Fibroblast of skin of left quadriceps (primary cell): ENCODE measurements at regions not wholly inside any gene's neighbourhood (a gene's known extent, or its start where the extent isn't known, plus 50 kb on each side); places are given as distances from the start of the nearest gene placed in this dataset.

Source experiments
- DNase-seq, 2 experiments: peaks; one replicate each; pipeline ENCODE4 v3.0.0-alpha.2; 2013; ENCODE audit warnings: low read depth in 2 of 2

DNA sequence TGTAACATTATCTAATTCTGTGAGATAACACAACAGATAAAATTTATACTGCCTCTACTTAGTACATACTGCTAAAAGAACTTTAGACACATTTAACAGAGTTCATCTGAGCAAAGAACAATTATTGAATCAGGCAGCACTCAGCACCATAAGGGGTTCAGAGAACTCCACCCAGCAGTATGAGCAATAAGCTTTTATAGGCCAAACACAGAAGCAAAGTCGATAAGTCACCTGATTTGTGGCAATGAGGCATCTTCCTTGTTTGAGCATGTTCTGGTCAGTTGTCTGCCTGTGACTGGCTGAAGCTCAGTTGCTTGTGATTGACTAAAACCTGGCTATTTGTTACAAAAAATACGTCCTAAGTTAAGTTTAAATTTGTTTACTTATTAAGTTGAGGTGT is 746.1 kb upstream of the DDX18 start:
- no peak for DNase-seq

DNA sequence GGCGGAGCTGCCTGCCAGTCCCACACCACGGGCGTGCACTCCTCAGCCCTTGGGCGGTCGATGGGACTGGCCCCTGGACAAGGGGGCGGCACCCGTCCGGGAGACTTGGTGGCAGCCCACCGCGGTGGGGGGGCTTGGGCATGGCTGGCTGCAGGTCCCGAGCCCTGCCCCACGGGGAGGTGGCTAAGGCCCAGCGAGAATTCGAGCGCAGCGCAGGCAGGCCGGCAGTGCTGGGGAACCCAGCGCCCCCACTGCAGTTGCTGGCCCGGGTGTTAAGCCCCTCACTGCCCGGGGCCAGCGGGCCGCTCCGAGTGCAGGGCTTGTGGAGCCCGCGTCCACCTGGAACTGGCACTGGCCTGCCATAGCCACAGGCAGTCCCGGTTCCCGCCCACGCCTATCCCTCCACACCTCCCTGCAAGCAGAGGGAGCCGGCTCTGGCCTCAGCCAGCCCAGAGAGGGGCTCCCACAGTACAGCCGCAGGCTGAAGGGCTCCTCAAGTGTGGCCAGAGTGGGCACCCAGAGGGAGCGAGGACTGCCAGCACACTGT is 742.9 kb upstream of the DDX18 start:
- DNase-seq = no peak

DNA sequence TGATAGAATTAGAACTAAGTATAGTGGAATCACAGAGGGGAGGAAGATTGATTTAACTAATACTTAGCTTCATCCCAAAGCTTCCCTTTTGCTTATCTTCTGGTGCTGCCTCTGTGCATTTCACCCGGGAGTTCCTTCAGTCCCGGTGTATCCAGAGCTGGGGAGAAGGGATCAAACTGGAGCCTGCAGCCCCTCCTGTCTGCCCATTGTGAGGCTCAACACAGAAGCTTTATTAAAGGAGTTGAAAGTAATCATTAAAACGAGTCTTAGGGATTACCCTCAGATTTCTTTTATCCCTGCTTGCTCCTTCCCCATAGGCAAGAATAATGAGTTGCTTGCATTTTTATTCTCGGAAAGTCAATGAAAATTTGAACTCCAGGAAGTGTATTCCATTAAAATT is 739.7 kb upstream of the DDX18 start:
- DNase-seq = no peak

DNA sequence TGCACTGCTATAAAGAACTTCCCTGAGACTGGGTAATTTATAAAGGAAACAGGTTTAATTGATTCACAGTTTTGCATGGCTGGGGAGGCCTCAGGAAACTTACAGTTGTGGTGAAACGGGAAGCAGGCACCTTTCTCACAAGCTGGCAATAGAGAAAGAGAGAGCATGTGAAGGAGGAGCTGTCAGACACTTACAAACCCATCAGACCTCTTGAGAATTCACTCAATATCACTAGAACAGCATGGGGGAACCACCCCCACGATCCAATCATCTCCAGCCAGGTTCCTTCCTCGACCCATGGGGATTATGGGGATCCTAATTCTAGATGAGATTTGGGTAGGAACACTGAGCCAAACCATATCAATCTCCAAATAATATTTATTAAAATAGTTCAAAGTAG is 729.2 kb upstream of the DDX18 start:
- no peak for DNase-seq

DNA sequence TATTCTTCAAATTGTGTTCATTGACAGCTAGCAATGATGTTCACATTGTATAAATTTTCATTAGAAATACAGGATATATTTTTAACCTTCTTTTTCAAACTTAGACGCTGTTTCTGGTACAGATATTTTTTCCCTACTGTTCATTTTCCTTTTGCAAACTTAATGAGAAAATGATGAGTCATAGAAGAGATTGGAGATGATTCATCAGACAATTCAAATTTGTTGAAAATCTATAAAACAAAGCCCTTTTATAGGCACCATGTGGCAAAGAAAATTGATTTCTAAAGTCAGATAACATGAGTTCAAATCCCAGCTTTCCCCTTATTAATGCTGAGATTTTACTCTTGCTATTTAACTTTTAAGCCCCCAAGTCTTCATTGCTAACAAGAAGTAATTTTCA is 728.8 kb upstream of the DDX18 start:
- DNase-seq = no peak

DNA sequence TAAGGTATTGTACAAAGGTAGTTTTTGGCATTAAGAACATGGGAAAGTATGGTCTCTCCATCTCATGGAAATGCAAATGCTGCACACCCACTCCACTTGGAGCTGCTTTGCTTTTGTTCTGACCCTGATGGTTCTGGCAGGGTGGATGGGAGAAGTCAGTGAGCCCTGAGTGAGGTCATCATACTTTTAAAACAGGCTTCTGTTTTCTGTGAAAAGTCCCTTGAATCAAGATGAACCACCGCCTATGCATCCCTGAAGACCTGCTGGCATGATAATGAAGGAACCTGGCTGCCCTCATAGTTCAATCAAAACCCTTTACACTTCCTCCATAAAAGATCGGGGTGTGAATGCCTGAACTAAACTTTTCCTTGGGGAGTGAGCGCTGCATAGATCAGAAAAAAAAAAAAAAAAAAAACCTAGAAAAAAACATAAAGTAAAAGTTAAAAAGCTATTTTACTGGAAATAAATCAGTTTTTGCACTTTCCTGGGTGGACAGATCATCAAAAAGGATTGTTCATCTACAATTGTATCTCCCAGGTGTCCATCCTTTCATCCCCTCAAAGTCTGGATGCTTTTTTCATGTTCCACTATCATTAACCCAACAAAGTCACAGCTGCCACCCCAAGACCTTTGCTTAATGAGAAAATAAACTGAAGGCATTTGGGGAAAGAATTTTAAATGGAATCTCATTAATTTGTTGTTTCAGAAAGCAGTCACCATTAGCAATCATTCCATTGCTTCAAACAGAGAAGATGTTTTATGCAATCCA is 728.1 kb upstream of the DDX18 start:
- DNase-seq = no peak

DNA sequence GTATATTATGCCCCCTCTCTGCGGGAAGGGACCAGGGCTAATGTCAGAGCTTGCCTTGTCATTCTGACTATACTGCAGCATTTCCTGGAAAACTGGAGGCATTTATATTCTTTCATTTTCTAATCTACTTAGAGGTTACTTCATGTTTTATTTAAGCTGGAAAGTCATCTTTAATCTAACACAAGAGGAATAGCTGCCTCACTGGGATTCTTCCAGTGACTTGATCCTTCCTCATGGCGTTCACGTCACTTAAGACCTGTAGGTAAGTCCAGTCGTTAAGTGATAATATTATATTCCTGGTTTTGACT is 727.6 kb upstream of the DDX18 start:
- no peak for DNase-seq

DNA sequence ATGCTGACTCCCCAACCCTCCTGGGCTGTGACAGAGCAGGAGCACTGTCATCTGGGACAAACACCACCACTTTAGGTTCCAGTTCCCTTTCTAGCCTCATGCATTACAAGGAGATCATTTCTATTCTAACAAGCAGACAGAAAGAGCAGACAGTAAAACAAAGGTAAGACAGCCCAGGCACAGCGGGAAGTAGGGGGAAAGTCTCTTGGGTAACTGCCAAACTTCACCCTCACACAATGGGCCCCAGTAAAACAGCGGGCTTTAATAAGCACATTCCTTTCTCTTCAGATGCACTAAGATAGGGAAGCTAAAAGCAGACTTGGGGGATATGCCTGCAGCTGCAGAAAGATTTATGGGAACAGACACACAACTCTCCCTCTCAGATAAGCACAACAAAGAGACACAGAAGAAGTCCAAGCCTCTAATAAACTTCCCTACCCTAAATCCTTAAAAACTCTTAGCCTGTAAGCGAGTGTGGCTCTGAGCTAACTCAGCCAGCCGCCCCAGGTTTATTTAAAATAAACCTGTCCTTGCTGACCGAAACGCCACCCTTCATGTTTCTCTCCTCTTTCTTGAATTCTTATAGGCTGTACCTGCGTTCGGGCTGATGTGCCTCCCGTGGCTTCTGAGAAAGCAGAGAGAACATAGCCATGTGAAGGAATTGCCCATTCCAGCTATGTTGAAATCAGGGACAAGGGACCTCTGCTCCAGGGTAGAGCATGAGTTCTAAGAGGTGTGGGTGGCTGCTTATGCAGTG is 726.8 kb upstream of the DDX18 start:
- no peak for DNase-seq

DNA sequence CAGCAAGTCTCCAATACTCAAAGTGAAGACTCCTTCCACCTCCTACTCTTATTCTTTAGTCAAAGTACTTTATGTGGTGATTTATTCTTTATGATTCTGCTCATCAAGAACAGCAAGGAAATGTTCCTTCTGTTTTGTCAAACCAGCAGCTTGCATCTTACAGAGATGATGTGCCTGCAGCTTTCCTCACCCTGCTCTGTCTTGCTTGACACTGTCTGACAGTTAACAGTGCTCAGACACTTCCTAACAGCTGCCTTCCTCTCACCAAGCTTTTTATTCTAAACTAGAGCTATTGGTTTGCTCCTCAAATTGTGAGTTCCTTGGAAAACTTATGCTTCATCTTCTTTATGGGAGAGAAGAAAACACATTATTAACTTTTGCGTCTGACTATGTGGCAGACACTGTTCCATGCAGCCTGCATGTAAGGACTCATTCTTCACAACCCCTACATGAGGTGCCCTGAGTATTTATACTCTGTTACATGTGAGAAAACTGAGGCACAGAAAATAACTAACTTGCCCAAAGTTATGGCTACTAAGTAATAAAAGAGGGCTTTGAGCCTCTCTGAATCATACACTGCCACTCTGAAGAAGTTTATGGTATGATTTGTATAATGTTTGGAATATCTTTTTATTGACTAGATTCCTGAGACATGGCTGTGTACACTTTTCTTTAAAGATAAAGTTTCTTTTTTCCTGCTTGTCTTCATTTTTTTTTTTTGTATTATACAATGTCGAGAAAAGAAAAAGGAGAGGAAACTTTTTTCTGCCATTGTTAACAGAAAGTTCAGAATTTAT is 723.3 kb upstream of the DDX18 start:
- DNase-seq = no peak

DNA sequence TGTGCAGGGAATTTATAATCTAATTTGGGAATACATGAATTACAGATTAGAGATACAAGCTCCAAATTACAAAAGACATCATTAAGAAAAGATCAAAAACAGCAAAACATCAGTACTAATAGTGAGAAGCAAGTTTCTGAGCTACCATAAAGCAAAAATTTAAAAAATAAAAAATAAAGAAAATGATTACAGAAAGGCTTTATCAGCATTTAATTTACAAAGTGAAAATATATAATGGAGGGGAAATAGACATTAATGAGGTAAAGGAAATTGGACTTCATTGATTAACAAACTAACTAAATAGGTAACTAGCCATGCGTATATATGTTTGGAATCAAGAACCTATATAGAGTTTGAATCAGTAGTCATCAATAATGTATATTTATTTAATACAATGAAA is 712.9 kb upstream of the DDX18 start:
- no peak for DNase-seq

DNA sequence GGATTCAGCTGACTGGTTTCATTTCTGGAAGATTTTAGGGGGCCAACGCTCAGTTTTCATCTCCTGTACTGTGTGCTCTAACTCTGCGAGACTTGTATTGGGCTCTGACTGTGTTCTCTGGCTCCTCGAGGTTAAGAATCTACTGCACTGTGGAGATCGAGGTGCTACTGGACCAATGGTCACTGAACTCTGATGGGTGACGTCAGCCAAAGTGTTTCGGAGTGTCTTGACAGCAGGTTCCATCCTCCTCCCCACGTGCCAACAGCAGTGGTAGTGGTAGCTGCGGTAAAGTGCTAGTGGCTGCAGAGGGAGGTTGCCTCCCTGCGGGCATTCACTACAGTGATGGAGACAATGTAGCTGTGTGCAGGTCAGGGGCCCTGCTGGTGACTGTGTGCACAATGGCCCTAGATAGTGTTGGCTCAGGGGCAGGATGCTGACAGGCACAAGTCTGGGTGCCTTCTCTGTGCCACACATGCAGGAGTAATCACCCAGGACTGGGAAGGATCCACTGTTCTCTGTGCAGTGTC is 705.7 kb upstream of the DDX18 start:
- no peak for DNase-seq

DNA sequence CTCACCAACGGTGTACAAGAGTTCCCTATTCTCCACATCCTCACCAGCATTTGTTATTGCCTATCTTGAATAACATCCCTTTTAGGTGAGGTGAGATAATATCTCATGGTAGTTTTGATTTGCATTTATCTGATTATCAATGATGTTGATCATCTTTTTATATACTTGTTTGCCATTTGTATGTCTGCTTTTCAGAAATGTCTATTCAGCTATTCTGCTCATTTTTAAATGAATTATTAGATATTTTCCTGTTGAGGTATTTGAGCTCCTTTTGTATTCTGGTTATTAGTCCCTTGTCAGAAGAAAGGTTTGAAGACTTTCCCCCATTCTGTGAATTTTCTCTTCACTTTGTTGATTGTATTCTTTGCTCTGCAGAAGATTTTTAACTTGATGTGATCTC is 695.5 kb upstream of the DDX18 start:
- DNase-seq = no peak

DNA sequence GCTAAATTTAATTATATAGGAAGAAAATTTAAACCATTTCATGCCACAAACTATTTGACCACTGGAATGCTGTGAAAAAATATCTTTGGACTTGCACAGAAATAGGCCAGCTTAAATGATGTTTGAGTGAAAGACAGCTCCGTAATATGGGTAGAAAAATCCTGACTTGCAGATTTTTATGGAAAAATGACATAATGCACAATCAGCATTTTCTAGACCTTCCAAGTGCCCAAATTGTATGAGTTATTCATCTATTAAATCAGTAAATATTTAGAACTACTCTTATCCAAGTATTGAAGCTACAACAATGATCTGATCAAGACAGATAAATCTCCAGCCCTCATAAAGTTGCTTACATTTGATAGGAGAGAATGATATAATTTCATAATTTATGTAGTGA is 691.1 kb upstream of the DDX18 start:
- no peak for DNase-seq

DNA sequence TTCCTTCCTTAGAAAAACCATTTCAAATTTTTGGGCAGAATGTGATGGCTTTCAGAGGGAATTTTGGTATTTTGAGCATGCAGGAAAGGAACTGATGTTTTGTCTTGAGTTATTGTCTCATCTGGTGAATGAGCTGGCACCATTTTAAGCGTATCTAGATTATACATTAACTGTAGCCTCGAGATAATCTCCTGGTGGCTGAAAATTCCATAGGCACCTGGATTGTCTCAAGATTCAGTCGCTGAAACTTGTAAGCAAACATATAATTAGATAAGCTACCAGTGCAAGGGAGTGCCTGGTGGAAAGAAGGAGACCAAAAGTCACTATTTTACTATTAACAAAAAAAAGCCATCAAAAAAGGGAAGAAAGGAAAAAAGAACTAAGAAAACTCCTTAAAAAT is 687.8 kb upstream of the DDX18 start:
- DNase-seq = no peak

DNA sequence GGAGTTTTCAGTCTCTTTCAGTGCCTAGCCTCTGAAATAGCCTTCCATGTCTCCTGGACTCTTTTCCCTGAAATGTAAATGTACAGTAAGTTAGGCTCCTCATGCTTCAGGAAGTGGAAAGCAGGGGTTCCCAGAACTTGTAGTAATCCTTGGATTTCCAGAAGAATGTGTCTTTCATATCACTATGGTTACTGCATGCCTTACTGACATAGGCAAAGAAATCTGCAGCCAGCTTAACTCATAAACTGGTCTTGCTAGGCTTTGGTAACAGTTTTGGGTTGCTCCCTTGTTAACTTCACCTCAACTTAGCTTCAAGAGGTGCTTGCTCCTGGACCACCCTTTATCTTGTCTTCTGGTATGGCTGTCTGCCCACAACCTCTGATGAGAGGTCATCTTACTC is 686.8 kb upstream of the DDX18 start:
- DNase-seq = no peak

DNA sequence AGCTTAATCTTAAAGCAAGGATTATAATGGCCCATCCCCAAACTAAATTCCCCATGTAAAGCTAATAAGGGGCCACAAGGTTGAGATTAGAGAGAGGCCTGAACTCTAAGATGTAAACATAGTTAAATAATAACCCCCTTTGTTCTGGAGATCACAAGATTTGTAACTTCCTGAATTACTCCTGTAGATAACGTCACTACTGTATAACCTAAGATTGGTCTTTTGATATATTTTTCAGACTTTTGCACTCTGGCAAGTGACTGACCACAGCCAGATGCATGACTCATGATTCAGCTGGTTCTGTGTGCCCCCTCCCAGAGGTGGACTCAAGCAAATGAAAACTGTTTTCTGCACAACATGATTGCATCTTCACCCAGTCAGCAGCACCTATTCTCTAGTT is 686.0 kb upstream of the DDX18 start:
- DNase-seq = no peak

DNA sequence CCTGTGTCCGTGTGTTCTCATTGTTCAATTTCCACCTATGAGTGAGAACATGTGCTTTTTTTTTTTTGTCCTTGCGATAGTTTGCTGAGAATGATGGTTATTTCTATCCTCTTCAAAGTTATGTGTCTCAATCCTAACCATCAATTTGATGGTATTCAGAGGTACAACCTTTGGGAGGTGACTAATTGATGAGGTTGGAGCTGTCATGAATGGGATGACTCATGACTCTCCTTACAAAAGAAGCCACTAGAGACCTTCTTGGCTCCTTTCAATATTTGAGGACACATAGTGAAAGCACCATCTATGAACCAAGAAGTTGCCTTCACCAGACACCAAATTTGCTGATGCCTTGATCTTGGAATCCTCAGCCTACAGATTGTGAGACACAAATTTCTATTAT is 677.1 kb upstream of the DDX18 start:
- no peak for DNase-seq

DNA sequence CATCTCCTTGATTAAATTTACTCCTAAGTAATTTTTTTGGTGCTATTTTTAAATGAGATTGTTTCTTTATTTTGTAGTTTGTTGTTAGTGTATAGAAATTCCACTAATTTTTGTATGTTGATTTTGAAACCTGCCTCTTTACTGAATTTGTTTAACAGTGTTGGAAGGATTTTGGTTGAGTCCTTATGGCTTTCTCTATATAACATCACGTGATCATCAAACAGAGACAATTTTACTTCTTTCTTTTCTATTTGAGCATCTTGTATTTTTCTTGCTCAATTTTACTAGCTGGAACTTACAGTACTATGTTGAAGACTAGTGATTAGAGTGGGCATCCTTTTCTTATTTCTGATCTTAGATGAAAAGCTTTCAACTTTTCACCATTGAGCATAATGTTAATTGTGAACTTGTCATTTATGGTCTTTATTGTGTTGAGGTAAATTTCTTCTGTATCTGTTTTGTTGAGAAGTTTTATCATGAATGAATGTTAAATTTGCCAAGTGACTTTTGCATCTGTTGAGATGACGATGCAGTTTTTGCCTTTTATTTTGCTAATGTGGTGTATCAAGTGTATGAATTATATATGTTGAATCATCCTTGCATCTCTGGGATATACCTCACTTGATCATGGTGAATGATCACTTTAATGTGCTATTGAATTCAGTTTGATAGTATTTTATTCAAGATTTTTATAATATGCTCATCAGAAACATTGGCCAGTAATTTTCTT is 645.3 kb upstream of the DDX18 start:
- DNase-seq = no peak

DNA sequence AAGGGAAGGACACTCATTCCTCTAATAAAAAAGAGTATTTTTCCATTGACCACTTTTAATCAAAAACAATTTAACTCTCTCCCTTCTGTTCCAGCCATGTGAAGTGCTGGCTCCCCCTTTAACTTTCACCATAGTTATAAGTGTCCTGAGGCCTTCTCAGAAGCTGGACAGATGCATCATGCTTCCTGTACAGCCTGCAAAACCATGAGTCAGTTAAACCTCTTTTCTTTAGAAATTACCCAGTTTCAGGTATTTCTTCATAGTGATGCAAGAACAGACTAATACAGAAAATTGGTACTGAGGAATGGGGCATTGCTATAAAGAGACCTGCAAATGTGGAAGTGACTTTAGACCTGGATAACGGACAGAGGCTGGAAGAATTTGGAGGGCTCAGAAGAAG is 643.6 kb upstream of the DDX18 start:
- DNase-seq = no peak

DNA sequence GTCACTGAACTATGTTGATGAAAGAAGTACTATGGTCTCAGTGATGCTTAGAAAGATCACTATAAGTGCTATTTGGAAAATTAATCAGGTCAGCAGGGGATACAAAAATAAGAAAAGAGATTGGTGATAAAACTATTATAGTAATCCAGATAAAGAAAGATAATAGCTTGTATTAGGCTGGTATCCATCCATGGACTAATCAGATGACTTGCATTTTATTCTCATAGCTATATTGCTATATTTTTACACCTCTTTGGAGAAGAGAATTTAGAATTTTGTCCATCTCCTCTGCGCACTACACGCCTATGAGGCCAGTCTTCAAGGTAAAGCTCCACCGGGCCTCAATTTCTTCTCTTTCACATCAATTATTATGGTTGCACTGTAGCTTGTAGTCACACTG is 635.1 kb upstream of the DDX18 start:
- DNase-seq = no peak

DNA sequence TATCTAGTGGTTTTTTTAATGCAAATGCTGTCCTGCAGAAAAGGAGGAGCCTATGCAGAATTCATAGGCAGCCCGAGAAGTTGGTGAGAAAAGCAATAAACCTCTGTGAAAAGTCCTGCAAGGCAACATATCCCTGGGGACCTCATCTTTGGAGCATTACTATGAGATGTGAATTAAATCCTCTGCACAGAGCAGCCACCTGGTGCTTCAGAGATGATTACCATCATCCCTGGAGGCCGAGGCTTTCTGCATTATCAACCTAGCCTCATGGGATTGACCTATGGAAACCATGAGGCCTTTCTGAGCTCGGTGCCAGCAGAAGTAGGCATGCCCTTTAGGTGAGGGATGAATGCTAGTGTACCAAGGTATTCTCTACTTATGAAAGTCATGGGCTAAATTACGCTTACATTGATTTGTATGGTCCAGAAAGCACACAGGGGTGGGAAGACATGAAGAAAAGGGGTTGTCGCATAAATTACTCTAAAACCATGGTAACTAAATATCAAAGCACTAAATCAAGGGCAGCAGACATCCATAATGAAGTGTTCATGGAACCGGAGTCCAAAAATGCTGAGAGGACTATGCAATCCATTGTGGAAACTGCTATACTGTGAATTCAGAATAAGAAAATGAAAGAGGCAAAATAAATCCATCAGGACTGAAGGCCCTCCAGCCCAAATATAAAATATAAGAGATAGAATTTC is 623.5 kb upstream of the DDX18 start:
- DNase-seq = no peak
